Activated T-cell treated with anti-CD3 and anti-CD28 coated beads, Interleukin-2, amount 50 U/mL, for 4 hours (primary cell): ENCODE measurements at regions not wholly inside any gene's neighbourhood (a gene's known extent, or its start where the extent isn't known, plus 50 kb on each side); places are given as distances from the start of the nearest gene placed in this dataset.

ENCODE experiments used
- ATAC-seq, 2 donors: fragments of 200-7000 bp; cut with Tn5 transposase; one replicate each; pipeline ENCODE4 v1.10.0; 2021
- DNase-seq: peaks from one replicate; pipeline ENCODE4 v3.0.0-alpha.2; 2020
- H3K27me3 Mint-ChIP-seq: one replicate; pipeline ENCODE4 v1.8.0; 2021; ENCODE audit warnings: low read depth, mixed read lengths
- H3K36me3 Mint-ChIP-seq: one replicate; pipeline ENCODE4 v1.8.0; 2022; ENCODE audit warnings: mixed read lengths; ENCODE audit not compliant: insufficient read depth
- H3K4me1 Mint-ChIP-seq: one replicate; pipeline ENCODE4 v1.8.0; 2021; ENCODE audit warnings: low read depth, mixed read lengths
- H3K4me3 Mint-ChIP-seq: one replicate; pipeline ENCODE4 v1.8.0; 2021; ENCODE audit warnings: mild to moderate bottlenecking, moderate library complexity, mixed read lengths
- H3K9me3 Mint-ChIP-seq: one replicate; pipeline ENCODE4 v1.8.0; 2021; ENCODE audit warnings: mixed read lengths

GRCh38 chr9:23326597-23326996, 499.4 kb downstream of the ELAVL2 start:
- no peaks in the 10 kb centered on the region for H3K36me3 Mint-ChIP-seq
- no peaks in the 10 kb centered on the region for H3K27me3 Mint-ChIP-seq
- no peak for ATAC-seq
- peaks cover 23% of the 10 kb centered on the region for H3K9me3 Mint-ChIP-seq
- H3K4me1 Mint-ChIP-seq: no peaks in the 10 kb centered on the region
- DNase-seq: no peak
- H3K4me3 Mint-ChIP-seq: no peak overlapping the region

GRCh38 chr9:23341346-23341745, 484.7 kb downstream of the ELAVL2 start:
- Mint-ChIP-seq H3K27me3 (no peaks in the 10 kb centered on the region), H3K4me3 (no peak overlapping the region), H3K9me3 (no peaks in the 10 kb centered on the region), H3K4me1 (no peaks in the 10 kb centered on the region), H3K36me3 (no peaks in the 10 kb centered on the region)
- no peak for ATAC-seq
- DNase-seq: no peak

GRCh38 chr9:23342291-23342690, 483.7 kb downstream of the ELAVL2 start:
- Mint-ChIP-seq H3K27me3 (no peaks in the 10 kb centered on the region), H3K4me1 (no peaks in the 10 kb centered on the region), H3K9me3 (no peaks in the 10 kb centered on the region), H3K4me3 (no peak overlapping the region), H3K36me3 (no peaks in the 10 kb centered on the region)
- DNase-seq (no peak), ATAC-seq (no peak)

- H3K27me3 Mint-ChIP-seq: no peaks in the 10 kb centered on the region
- no peak overlapping the region for H3K4me3 Mint-ChIP-seq
- no peaks in the 10 kb centered on the region for H3K9me3 Mint-ChIP-seq
- no peaks in the 10 kb centered on the region for H3K36me3 Mint-ChIP-seq
- DNase-seq: no peak
- no peak for ATAC-seq
- H3K4me1 Mint-ChIP-seq: no peaks in the 10 kb centered on the region
Observed at GRCh38 chr9:23343226-23343625, 482.8 kb downstream of the ELAVL2 start.

- H3K4me3 Mint-ChIP-seq: no peak overlapping the region
- H3K9me3 Mint-ChIP-seq: peaks cover 18% of the 10 kb centered on the region
- DNase-seq (no peak), ATAC-seq (no peak)
- H3K36me3 Mint-ChIP-seq: no peaks in the 10 kb centered on the region
- no peaks in the 10 kb centered on the region for H3K27me3 Mint-ChIP-seq
- H3K4me1 Mint-ChIP-seq: no peaks in the 10 kb centered on the region
Observed at GRCh38 chr9:23361096-23361495, 464.9 kb downstream of the ELAVL2 start.

GRCh38 chr9:23372703-23373102, 453.3 kb downstream of the ELAVL2 start:
- no peaks in the 10 kb centered on the region for H3K36me3 Mint-ChIP-seq
- ATAC-seq (no peak), DNase-seq (no peak)
- H3K27me3 Mint-ChIP-seq: no peaks in the 10 kb centered on the region
- no peak overlapping the region for H3K4me3 Mint-ChIP-seq
- H3K9me3 Mint-ChIP-seq: no peaks in the 10 kb centered on the region
- no peaks in the 10 kb centered on the region for H3K4me1 Mint-ChIP-seq

- Mint-ChIP-seq H3K27me3 (no peaks in the 10 kb centered on the region), H3K4me1 (no peaks in the 10 kb centered on the region), H3K4me3 (no peak overlapping the region), H3K9me3 (peaks cover 7% of the 10 kb centered on the region), H3K36me3 (no peaks in the 10 kb centered on the region)
- ATAC-seq: no peak
- DNase-seq: no peak
Observed at GRCh38 chr9:23375511-23375910, 450.5 kb downstream of the ELAVL2 start.

- ATAC-seq: no peak
- DNase-seq: no peak
- H3K9me3 Mint-ChIP-seq: peaks cover 10% of the 10 kb centered on the region
- no peaks in the 10 kb centered on the region for H3K4me1 Mint-ChIP-seq
- no peak overlapping the region for H3K4me3 Mint-ChIP-seq
- H3K27me3 Mint-ChIP-seq: no peaks in the 10 kb centered on the region
- no peaks in the 10 kb centered on the region for H3K36me3 Mint-ChIP-seq
Observed at GRCh38 chr9:23379842-23380241, 446.2 kb downstream of the ELAVL2 start.

GRCh38 chr9:23380821-23381220, 445.2 kb downstream of the ELAVL2 start:
- H3K9me3 Mint-ChIP-seq: peaks cover 10% of the 10 kb centered on the region
- H3K4me1 Mint-ChIP-seq: no peaks in the 10 kb centered on the region

GRCh38 chr9:23382418-23382817, 443.6 kb downstream of the ELAVL2 start:
- no peak overlapping the region for H3K4me3 Mint-ChIP-seq
- H3K4me1 Mint-ChIP-seq: no peaks in the 10 kb centered on the region
- no peaks in the 10 kb centered on the region for H3K36me3 Mint-ChIP-seq
- ATAC-seq (no peak), DNase-seq (no peak)
- H3K9me3 Mint-ChIP-seq: peaks cover 10% of the 10 kb centered on the region
- no peaks in the 10 kb centered on the region for H3K27me3 Mint-ChIP-seq

More at GRCh38 chr9:23380821-23381220, 445.2 kb downstream of the ELAVL2 start:
- Mint-ChIP-seq H3K4me3 (no peak overlapping the region), H3K27me3 (no peaks in the 10 kb centered on the region), H3K36me3 (no peaks in the 10 kb centered on the region)
- ATAC-seq: no peak
- no peak for DNase-seq

- Mint-ChIP-seq H3K9me3 (peaks cover 3% of the 10 kb centered on the region), H3K27me3 (no peaks in the 10 kb centered on the region), H3K4me1 (no peaks in the 10 kb centered on the region), H3K4me3 (no peak overlapping the region), H3K36me3 (no peaks in the 10 kb centered on the region)
- ATAC-seq: no peak
- DNase-seq: no peak
Observed at GRCh38 chr9:23394189-23394588, 431.9 kb downstream of the ELAVL2 start.

- ATAC-seq (no peak), DNase-seq (no peak)
- H3K4me3 Mint-ChIP-seq: no peak overlapping the region
- H3K27me3 Mint-ChIP-seq: no peaks in the 10 kb centered on the region
- no peaks in the 10 kb centered on the region for H3K4me1 Mint-ChIP-seq
- peaks cover 9% of the 10 kb centered on the region for H3K9me3 Mint-ChIP-seq
- H3K36me3 Mint-ChIP-seq: no peaks in the 10 kb centered on the region
Observed at GRCh38 chr9:23408874-23409273, 417.2 kb downstream of the ELAVL2 start.

- no peaks in the 10 kb centered on the region for H3K27me3 Mint-ChIP-seq
- no peaks in the 10 kb centered on the region for H3K4me1 Mint-ChIP-seq
- H3K4me3 Mint-ChIP-seq: no peak overlapping the region
- peaks cover 4% of the 10 kb centered on the region for H3K9me3 Mint-ChIP-seq
- no peaks in the 10 kb centered on the region for H3K36me3 Mint-ChIP-seq
- DNase-seq (no peak), ATAC-seq (no peak)
Observed at GRCh38 chr9:23412046-23412445, 414.0 kb downstream of the ELAVL2 start.

- no peaks in the 10 kb centered on the region for H3K4me1 Mint-ChIP-seq
- H3K36me3 Mint-ChIP-seq: no peaks in the 10 kb centered on the region
- H3K4me3 Mint-ChIP-seq: no peak overlapping the region
- H3K9me3 Mint-ChIP-seq: peaks cover 4% of the 10 kb centered on the region
- DNase-seq (no peak), ATAC-seq (no peak)
- H3K27me3 Mint-ChIP-seq: no peaks in the 10 kb centered on the region
Observed at GRCh38 chr9:23412458-23412857, 413.6 kb downstream of the ELAVL2 start.

- Mint-ChIP-seq H3K27me3 (no peaks in the 10 kb centered on the region), H3K36me3 (no peaks in the 10 kb centered on the region), H3K4me1 (no peaks in the 10 kb centered on the region), H3K9me3 (peaks cover 4% of the 10 kb centered on the region), H3K4me3 (no peak overlapping the region)
- no peak for ATAC-seq
- no peak for DNase-seq
Observed at GRCh38 chr9:23413541-23413940, 412.5 kb downstream of the ELAVL2 start.

- DNase-seq: no peak
- ATAC-seq: no peak
- no peaks in the 10 kb centered on the region for H3K36me3 Mint-ChIP-seq
- H3K9me3 Mint-ChIP-seq: peaks cover 10% of the 10 kb centered on the region
- H3K27me3 Mint-ChIP-seq: no peaks in the 10 kb centered on the region
- H3K4me3 Mint-ChIP-seq: no peak overlapping the region
- H3K4me1 Mint-ChIP-seq: no peaks in the 10 kb centered on the region
Observed at GRCh38 chr9:23423999-23424398, 402.0 kb downstream of the ELAVL2 start.
